ENCODE measurements at regions not wholly inside any gene's neighbourhood (a gene's known extent, or its start where the extent isn't known, plus 50 kb on each side); places are given as distances from the start of the nearest gene placed in this dataset.
"Not testable (repeated sequence)": the region's sequence is repeated elsewhere in the genome, so short reads cannot be mapped to it uniquely, and the experiment has no call there.

GRCh38 chr14:48140804-48141203, 465.4 kb upstream of the MDGA2 start:
- Mint-ChIP-seq H3K4me1 (no peaks in the 10 kb centered on the region), H3K27me3 (no peaks in the 10 kb centered on the region)

DNA sequence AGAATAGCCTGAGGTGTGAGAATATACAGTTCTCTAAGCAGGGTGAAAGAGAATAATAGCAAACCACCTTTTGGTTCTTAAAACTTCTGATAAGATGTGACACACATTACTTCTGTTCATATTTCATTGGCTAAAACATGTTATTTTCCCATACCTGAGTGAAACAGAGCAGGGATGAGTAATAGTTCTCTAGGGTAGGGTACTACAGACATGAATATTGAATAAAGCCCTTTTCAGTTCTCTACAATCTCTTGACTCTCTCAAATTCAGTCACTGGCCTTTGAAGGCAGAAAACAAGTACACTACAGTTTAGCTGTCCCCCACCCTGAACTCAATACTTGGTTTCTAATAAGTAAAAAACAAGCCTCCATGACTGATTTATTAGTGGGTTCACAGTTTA, 454.1 kb upstream of the MDGA2 start:
- Mint-ChIP-seq H3K4me1 (no peaks in the 10 kb centered on the region), H3K27me3 (no peaks in the 10 kb centered on the region), H3K36me3 (no peaks in the 10 kb centered on the region), H3K27ac (no peak overlapping the region), H3K4me3 (no peak overlapping the region), H3K9me3 (peaks cover 2% of the 10 kb centered on the region)
- DNase-seq (no peak), ATAC-seq (ENCODE audit: low read depth) (no peak)
- POLR2A ChIA-PET, result no interaction called here

More at GRCh38 chr14:48140804-48141203, 465.4 kb upstream of the MDGA2 start:
- POLR2A ChIA-PET, result no interaction called here
- ATAC-seq (ENCODE audit: low read depth) (no peak), DNase-seq (no peak)
- H3K4me3 Mint-ChIP-seq, result no peak overlapping the region
- H3K9me3 Mint-ChIP-seq, result no peaks in the 10 kb centered on the region
- H3K27ac Mint-ChIP-seq, result no peak overlapping the region
- H3K36me3 Mint-ChIP-seq, result no peaks in the 10 kb centered on the region

DNA sequence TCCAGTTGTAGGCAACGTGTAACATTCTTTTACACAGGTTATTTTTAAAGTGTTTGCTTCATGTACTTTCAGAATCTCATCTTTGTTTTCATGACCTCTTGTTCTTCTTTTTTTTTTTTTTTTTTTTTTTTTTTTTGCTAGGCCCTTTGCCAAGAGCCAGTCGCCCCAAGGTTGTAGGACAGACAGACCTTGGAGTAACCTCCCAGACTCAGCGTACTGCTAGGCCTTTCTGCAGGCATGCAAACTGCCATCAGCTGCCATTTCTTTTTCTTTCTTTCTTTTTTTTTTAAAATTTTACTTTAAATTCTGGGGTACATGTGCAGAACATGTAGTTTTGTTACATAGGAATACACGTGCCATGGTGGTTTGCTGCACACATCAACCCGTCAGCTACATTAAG, 452.3 kb upstream of the MDGA2 start:
- Mint-ChIP-seq H3K9me3 (peaks cover 2% of the 10 kb centered on the region), H3K4me3 (no peak overlapping the region), H3K4me1 (no peaks in the 10 kb centered on the region), H3K36me3 (no peaks in the 10 kb centered on the region), H3K27ac (no peak overlapping the region), H3K27me3 (no peaks in the 10 kb centered on the region)
- DNase-seq (no peak), ATAC-seq (ENCODE audit: low read depth) (no peak)
- POLR2A ChIA-PET, result no interaction called here

- H3K4me1 Mint-ChIP-seq, result no peaks in the 10 kb centered on the region
- DNase-seq (no peak), ATAC-seq (ENCODE audit: low read depth) (no peak)
- POLR2A ChIA-PET, result no interaction called here
- H3K4me3 Mint-ChIP-seq, result no peak overlapping the region
- H3K27ac Mint-ChIP-seq, result no peak overlapping the region
- no peaks in the 10 kb centered on the region for H3K27me3 Mint-ChIP-seq
- H3K36me3 Mint-ChIP-seq, result no peaks in the 10 kb centered on the region
- peaks cover 2% of the 10 kb centered on the region for H3K9me3 Mint-ChIP-seq
Measured at GRCh38 chr14:48125654-48126053, 450.2 kb upstream of the MDGA2 start.

GRCh38 chr14:48113713-48114112, 438.3 kb upstream of the MDGA2 start:
- Mint-ChIP-seq H3K4me3 (no peak overlapping the region), H3K9me3 (no peaks in the 10 kb centered on the region), H3K4me1 (no peaks in the 10 kb centered on the region), H3K27me3 (no peaks in the 10 kb centered on the region), H3K36me3 (no peaks in the 10 kb centered on the region), H3K27ac (no peak overlapping the region)
- ATAC-seq (ENCODE audit: low read depth) (no peak), DNase-seq (no peak)
- POLR2A ChIA-PET, result no interaction called here

DNA sequence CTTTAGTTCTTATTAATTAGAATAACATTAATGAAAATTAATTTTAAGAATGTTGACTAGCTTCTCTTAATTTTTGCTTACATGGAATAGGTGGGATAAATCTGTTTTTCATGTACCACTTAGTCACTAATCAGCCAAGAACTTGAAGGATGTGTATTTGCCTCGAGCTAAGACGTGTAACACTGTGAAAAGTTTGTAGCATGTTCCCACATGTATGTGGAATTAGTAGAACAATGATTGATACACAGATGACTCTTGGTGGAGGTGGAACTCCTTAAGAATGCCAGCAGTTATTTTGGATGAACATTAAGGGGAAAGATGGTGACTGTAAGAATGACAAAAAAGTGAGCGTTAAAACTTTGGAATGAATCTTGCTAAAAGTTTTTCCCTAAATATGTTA, 435.7 kb upstream of the MDGA2 start:
- POLR2A ChIA-PET, result no interaction called here
- no peaks in the 10 kb centered on the region for H3K36me3 Mint-ChIP-seq
- DNase-seq, result no peak
- no peaks in the 10 kb centered on the region for H3K27me3 Mint-ChIP-seq
- H3K4me1 Mint-ChIP-seq, result no peaks in the 10 kb centered on the region
- H3K4me3 Mint-ChIP-seq, result no peak overlapping the region
- H3K9me3 Mint-ChIP-seq, result no peaks in the 10 kb centered on the region
- ATAC-seq (ENCODE audit: low read depth), result no peak
- no peak overlapping the region for H3K27ac Mint-ChIP-seq

GRCh38 chr14:48107646-48108045, 432.2 kb upstream of the MDGA2 start:
- H3K9me3 Mint-ChIP-seq, result peaks cover under 1% of the 10 kb centered on the region
- H3K4me1 Mint-ChIP-seq, result no peaks in the 10 kb centered on the region
- POLR2A ChIA-PET, result no interaction called here
- H3K27ac Mint-ChIP-seq, result no peak overlapping the region
- ATAC-seq (ENCODE audit: low read depth), result no peak
- no peaks in the 10 kb centered on the region for H3K36me3 Mint-ChIP-seq
- DNase-seq, result no peak
- no peaks in the 10 kb centered on the region for H3K27me3 Mint-ChIP-seq
- no peak overlapping the region for H3K4me3 Mint-ChIP-seq

DNA sequence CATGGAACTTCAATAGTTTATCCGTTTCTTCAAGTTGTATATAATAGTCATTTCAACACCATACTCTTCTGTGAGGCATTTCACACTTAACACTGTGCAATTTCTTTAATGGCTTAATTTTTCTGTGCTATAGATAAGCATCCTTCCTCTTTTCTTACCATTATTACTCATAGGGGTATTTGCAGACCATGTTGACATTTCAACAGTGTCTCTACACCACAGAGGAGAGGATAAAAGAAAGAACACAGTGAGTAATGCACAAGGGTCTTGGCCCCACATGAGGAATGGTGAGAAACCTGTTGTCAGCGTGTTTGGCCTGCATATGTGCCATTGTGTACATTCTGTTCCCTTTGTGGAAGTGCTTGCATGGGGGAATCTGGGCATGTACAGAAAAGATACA, 421.5 kb upstream of the MDGA2 start:
- POLR2A ChIA-PET, result no interaction called here
- Mint-ChIP-seq H3K36me3 (no peaks in the 10 kb centered on the region), H3K4me1 (no peaks in the 10 kb centered on the region), H3K27me3 (no peaks in the 10 kb centered on the region), H3K27ac (no peak overlapping the region), H3K9me3 (peaks cover 4% of the 10 kb centered on the region), H3K4me3 (no peak overlapping the region)
- DNase-seq (no peak), ATAC-seq (ENCODE audit: low read depth) (no peak)

DNA sequence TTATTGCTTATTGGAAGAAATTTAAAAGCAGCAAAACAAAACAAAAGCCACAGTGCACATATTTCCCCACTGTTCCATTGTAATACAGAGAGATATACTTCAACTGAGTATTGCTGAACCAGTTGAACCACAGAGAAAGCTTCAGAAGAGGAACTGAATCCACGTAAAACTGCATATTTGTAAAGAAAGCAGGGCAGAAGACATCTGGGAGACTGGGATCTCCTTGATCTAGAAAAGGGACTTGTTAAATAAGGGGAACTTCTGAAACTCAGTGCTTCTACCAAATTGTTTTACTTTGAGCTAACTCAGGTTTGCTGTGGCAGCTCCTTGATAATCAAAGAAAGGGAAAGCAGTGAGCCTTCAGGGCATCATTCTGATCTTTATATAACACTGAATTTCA, 411.1 kb upstream of the MDGA2 start:
- DNase-seq, result no peak
- H3K36me3 Mint-ChIP-seq, result no peaks in the 10 kb centered on the region
- no peak overlapping the region for H3K27ac Mint-ChIP-seq
- no peaks in the 10 kb centered on the region for H3K27me3 Mint-ChIP-seq
- H3K4me1 Mint-ChIP-seq, result no peaks in the 10 kb centered on the region
- peaks cover 4% of the 10 kb centered on the region for H3K9me3 Mint-ChIP-seq
- no peak for ATAC-seq (ENCODE audit: low read depth)
- POLR2A ChIA-PET, result no interaction called here
- H3K4me3 Mint-ChIP-seq, result no peak overlapping the region

GRCh38 chr14:48075487-48075886, 400.1 kb upstream of the MDGA2 start:
- H3K4me3 Mint-ChIP-seq, result no peak overlapping the region
- POLR2A ChIA-PET, result no interaction called here
- no peaks in the 10 kb centered on the region for H3K27me3 Mint-ChIP-seq
- ATAC-seq (ENCODE audit: low read depth) (no peak), DNase-seq (no peak)
- no peaks in the 10 kb centered on the region for H3K4me1 Mint-ChIP-seq
- no peak overlapping the region for H3K27ac Mint-ChIP-seq
- peaks cover 10% of the 10 kb centered on the region for H3K9me3 Mint-ChIP-seq
- no peaks in the 10 kb centered on the region for H3K36me3 Mint-ChIP-seq

DNA sequence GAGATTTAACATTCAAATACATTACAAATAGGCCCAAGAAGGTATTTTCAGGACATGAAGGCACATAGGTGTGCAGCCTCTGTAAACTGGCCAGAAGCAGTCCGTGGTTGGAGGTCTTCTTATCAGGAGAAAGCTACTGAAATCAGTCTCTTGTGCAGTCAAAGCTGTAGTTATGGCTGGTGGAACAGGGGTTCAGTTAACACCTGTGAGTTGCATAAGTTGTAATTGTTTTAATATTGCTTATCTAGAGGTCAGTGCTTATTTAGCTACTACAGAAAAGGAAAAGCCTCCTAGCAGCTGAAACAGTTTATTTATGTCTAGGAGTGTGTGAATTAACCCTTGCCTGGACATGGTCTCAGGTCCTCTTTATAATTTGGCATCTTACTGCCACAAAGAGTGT, 377.6 kb upstream of the MDGA2 start:
- DNase-seq (no peak), ATAC-seq (ENCODE audit: low read depth) (no peak)
- Mint-ChIP-seq H3K4me3 (no peak overlapping the region), H3K27me3 (no peaks in the 10 kb centered on the region), H3K9me3 (peaks cover 1% of the 10 kb centered on the region), H3K27ac (no peak overlapping the region), H3K4me1 (no peaks in the 10 kb centered on the region), H3K36me3 (no peaks in the 10 kb centered on the region)
- POLR2A ChIA-PET, result no interaction called here

DNA sequence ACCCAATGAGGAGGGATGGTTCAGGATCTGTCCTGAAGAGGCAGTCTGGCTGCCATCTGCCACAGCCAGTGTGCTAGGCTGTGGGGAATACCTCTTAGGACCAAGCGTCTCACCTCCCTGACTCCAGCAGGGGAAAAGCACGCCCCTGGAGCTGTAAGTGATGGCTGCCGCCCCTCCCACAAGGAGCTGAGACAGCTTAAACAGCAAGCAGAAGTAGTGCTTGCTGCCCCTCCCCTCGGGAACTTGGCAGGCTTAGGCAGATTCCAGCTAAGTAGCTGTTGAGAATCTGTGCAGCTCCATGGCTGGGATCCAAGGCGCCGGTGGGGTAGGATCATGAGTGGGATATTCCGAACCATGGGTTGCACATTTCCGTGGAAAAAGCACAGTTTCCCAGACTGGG, 360.4 kb upstream of the MDGA2 start:
- H3K4me1 Mint-ChIP-seq, result no peaks in the 10 kb centered on the region
- peaks cover 12% of the 10 kb centered on the region for H3K9me3 Mint-ChIP-seq
- no peaks in the 10 kb centered on the region for H3K27me3 Mint-ChIP-seq
- DNase-seq, result no peak
- H3K4me3 Mint-ChIP-seq, result no peak overlapping the region
- POLR2A ChIA-PET, result no interaction called here
- no peaks in the 10 kb centered on the region for H3K36me3 Mint-ChIP-seq
- ATAC-seq (ENCODE audit: low read depth), result no peak
- no peak overlapping the region for H3K27ac Mint-ChIP-seq

DNA sequence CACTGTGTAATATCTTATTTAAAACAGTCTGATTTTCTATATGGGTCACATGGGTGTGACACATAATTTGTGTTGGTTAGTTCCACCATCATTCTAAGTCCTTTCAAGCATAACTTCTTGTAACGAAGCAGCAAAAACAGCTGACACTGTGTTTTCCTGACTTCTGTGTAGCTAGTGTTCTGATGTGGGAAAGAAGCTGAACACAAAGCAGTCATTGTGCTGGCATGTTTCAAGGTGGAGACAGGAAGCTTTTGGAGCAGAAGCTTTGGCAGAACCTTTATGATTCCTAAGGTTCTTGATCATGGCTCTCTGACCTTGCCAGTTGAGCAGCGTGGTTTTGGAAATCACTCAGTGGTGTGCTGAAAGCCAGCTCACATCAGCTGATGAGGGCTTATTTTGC, 351.7 kb upstream of the MDGA2 start:
- H3K27ac Mint-ChIP-seq, result no peak overlapping the region
- peaks cover 4% of the 10 kb centered on the region for H3K9me3 Mint-ChIP-seq
- POLR2A ChIA-PET, result no interaction called here
- no peak for DNase-seq
- no peaks in the 10 kb centered on the region for H3K36me3 Mint-ChIP-seq
- H3K27me3 Mint-ChIP-seq, result no peaks in the 10 kb centered on the region
- H3K4me1 Mint-ChIP-seq, result no peaks in the 10 kb centered on the region
- H3K4me3 Mint-ChIP-seq, result no peak overlapping the region
- ATAC-seq (ENCODE audit: low read depth), result no peak

- POLR2A ChIA-PET, result no interaction called here
- H3K9me3 Mint-ChIP-seq, result peaks cover 3% of the 10 kb centered on the region
- no peak overlapping the region for H3K27ac Mint-ChIP-seq
- H3K4me1 Mint-ChIP-seq, result no peaks in the 10 kb centered on the region
- no peak overlapping the region for H3K4me3 Mint-ChIP-seq
- DNase-seq (no peak), ATAC-seq (ENCODE audit: low read depth) (no peak)
- no peaks in the 10 kb centered on the region for H3K27me3 Mint-ChIP-seq
- H3K36me3 Mint-ChIP-seq, result no peaks in the 10 kb centered on the region
Measured at GRCh38 chr14:48023881-48024280, 348.5 kb upstream of the MDGA2 start.

DNA sequence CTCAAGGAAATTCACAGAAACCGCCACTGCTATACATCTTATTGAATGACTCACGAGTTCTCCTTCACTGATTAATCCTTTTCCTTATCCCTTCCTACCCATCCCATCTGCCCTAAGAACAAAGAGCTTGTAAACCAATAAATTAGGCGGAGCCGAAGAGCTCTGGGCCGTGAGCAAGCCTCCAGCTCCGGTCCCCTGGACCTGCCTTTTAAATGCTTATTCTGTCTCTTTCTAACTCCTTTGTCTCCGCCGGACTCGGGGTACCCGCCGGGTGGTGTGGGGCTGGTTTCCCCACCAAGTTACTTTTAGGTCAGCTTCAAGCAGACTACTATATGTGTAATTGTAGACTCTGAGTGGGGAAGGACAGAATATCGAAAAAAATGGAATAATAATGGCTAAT, 336.1 kb upstream of the MDGA2 start:
- H3K36me3 Mint-ChIP-seq; POLR2A ChIA-PET; H3K27me3 Mint-ChIP-seq; H3K4me1 Mint-ChIP-seq; H3K27ac Mint-ChIP-seq; H3K9me3 Mint-ChIP-seq; DNase-seq; H3K4me3 Mint-ChIP-seq; ATAC-seq (ENCODE audit: low read depth): not testable (repeated sequence)

Measured in activated naive CD8-positive, alpha-beta T cell treated with anti-CD3 and anti-CD28 coated beads, Interleukin-2, amount 10 ng/mL, durations not matched to agents 7 days and 5 days (primary cell).